GM10248 (cell line): ENCODE measurements at regions not wholly inside any gene's neighbourhood (a gene's known extent, or its start where the extent isn't known, plus 50 kb on each side); places are given as distances from the start of the nearest gene placed in this dataset.

Source experiments
- CTCF ChIA-PET: fragments of 300-600 bp; sonication (Branson Sonifier 250); formaldehyde crosslinking; extraction: SDS; loops from one replicate; lab custom pipeline; 2021; ENCODE audit warnings: antibody characterized with exemption; lab: Yijun Ruan, JAX
- POLR2A ChIA-PET: fragments of 350-650 bp; sonication (Branson Sonifier 250); formaldehyde crosslinking; extraction: SDS; loops from one replicate; lab custom pipeline; 2020; ENCODE audit warnings: antibody characterized with exemption; lab: Yijun Ruan, JAX
- DNase-seq: peaks from one replicate; pipeline ENCODE4 v3.0.0; 2012; ENCODE audit errors: extremely low spot score
- TF ChIP-seq, protein P1 (sequence below): IDR thresholded peaks from 2 replicates; pipeline ENCODE4 v1.5.1; 2012; ENCODE audit warnings: mild to moderate bottlenecking, low read depth; ENCODE audit errors: extremely low read depth, missing control alignments, control extremely low read depth

DNA sequence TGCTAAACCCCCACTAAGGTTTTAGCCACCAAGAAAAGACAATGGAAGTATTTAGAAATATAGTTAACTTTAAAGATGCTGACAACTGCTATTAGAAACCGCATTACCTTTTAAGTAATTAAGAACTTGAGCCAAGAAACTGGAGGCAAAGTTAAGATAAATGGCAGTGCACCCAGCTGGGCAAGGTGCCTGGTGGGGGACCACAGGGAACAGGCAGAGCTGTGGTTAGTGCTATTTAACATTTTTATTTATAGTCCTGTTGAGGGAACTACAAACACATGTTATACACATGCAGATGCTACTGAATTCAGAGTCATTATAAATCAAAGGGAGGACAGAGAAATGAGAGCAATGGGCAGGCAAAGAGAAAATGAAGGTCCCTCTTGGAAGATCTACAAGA is 447.9 kb downstream of the TFAP2B start:
- TF ChIP-seq, protein P1, sequence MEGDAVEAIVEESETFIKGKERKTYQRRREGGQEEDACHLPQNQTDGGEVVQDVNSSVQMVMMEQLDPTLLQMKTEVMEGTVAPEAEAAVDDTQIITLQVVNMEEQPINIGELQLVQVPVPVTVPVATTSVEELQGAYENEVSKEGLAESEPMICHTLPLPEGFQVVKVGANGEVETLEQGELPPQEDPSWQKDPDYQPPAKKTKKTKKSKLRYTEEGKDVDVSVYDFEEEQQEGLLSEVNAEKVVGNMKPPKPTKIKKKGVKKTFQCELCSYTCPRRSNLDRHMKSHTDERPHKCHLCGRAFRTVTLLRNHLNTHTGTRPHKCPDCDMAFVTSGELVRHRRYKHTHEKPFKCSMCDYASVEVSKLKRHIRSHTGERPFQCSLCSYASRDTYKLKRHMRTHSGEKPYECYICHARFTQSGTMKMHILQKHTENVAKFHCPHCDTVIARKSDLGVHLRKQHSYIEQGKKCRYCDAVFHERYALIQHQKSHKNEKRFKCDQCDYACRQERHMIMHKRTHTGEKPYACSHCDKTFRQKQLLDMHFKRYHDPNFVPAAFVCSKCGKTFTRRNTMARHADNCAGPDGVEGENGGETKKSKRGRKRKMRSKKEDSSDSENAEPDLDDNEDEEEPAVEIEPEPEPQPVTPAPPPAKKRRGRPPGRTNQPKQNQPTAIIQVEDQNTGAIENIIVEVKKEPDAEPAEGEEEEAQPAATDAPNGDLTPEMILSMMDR = no peak
- no peak for DNase-seq
- ChIA-PET CTCF (interaction anchor here (0.9 kb wide), 1 partner anchor 44 kb away, joined by 3 read pairs; no protein-coding TSS in a partner anchor), POLR2A (no interaction called here)

DNA sequence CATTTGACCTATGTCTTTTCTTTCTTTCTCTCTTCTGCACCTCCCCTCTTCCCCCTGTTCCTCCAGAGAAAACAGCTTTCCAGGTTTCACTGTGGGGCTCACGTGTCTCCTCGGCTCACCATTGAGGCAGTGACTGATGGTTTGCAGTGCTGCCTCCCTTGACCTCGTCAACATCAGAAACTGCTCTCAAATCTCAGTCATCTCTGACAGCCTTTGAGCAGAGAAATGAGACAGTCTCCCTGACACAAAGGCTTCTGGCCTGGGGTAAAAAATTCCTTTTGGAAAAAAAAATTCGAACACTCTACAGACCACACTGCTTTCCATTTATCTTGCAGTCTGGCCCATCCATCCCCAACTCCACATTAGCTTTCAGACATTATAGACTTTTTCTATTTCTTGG is 450.0 kb downstream of the TFAP2B start:
- no peak for DNase-seq
- ChIA-PET POLR2A (no interaction called here), CTCF (interaction anchor here (0.8 to 1.1 kb wide), 2 partner anchors 10 to 90 kb away, joined by 3 to 4 read pairs; no protein-coding TSS in a partner anchor)
- TF ChIP-seq, protein P1 = no peak

DNA sequence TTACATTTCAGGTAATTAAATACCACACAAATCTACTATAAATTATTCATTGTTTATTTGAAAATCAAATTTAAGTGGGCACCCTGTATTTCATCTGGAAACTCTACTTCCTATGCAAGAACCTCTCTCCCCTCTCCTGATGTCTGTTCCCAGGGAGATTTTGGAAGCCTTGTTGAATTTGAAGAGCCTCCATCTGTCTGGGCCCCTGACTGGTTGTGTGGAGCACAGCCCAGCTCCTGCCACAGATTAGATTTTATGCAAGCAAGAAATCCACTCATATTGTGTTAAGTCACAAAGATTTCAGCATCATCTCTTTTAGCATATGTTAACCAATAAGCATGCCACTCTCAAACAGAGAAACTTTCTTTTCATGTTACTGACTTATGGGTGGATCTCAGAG is 451.2 kb downstream of the TFAP2B start:
- POLR2A ChIA-PET = no interaction called here
- CTCF ChIA-PET = no interaction called here
- no peak for DNase-seq
- TF ChIP-seq, protein P1 = no peak

DNA sequence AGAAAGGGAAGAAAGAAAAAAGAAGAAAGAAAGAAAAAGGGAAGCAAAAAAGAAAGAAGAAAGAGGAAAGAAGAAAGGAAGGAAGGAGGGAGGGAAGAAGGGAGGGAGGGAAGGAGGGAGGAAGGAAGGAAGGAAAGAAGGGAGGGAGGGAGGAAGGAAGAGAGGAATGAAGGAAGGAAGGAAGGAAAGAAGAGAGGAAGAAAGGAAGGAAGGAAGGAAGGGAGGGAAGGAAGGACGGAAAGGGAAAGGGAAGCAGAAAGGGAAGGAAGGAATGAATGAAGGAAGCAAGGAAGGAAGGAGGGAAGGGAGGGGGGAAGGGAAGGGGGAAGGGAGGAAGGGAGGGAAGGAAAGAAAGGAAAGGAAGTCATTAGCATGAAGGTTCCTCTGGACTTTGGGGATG is 452.9 kb downstream of the TFAP2B start:
- POLR2A ChIA-PET = no interaction called here
- DNase-seq = no peak
- CTCF ChIA-PET = no interaction called here
- TF ChIP-seq, protein P1 = no peak

DNA sequence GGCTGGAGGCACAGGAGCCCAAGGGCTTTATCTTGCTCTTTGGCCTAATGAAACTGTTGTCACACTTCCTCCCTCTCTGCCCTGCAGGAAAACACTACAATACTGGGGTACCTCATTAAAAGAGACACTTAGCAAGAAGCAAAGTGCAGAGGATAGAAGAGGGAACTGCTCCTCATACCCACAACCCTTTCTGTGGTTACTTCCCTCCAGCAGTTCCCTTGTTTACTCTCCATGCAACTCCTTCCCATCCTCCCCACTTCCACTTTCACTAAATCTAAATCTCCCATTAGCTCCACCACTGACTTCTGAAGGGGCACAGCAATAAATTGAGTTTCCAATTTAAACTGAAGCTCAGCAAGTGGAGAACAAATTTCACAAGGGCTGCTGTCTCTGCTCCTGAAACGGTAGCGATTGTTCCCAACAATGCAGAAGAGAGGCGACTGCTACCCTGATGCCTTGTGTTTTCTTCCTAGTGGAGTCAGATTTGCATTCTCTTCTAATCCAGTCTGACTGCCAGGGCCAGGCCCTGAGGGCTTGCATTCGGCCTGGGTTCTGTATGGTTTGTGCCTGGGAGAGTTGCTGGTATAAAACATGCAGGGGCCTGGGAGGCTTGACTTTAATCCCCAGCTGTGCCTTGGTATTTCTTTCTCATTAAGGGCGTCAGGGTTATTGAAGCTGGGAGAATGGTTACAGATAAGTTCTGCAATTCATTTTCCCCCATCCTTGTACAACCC is 454.7 kb downstream of the TFAP2B start:
- DNase-seq = no peak
- POLR2A ChIA-PET = no interaction called here
- TF ChIP-seq, protein P1 = no peak
- CTCF ChIA-PET = interaction anchor here (1.1 to 2.5 kb wide), 3 partner anchors 12 to 19 kb away, joined by 3 to 8 read pairs (median 5); no protein-coding TSS in a partner anchor

DNA sequence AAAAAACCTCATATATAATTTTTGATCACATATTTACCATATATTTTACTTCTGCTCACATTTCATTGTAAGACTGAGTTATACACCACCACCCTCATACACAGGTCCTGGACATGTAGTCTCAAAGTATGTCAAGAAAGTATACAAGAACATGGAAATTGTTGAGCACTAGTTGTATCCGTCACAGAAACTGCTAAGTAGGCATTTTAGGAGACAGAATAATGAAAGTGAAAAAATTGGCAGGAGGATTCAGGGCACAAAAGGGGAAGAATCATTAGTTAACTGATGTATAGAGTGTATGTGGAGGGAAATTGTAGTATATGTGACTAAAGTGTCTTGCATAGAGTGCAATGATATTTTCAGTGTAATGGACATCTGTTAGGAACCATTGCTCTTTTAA is 458.8 kb downstream of the TFAP2B start:
- POLR2A ChIA-PET = no interaction called here
- DNase-seq = no peak
- TF ChIP-seq, protein P1 = no peak

DNA sequence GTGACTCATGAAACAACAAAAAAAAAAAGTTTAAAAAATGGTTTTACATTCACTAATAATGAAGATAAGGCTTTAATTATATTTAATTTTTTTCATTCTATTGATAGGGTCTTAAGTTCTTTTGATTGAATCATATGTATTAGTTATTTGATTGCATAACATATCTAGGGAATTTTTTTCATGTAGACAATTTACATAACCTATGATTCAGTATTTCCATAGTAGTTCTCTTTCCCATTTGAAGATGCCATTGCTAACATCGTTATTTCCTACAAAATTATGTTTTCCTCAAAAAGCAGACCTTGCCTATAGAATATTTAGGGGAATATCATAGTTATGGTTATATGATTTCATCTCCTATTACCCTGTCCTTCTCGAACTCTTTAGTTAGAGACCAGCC is 463.4 kb downstream of the TFAP2B start:
- CTCF ChIA-PET = no interaction called here
- POLR2A ChIA-PET = no interaction called here

More for the DNA sequence above, 458.8 kb downstream of the TFAP2B start:
- CTCF ChIA-PET = no interaction called here

More for the DNA sequence above, 463.4 kb downstream of the TFAP2B start:
- TF ChIP-seq, protein P1 = no peak
- DNase-seq = no peak
